Trophoblast cell (in vitro differentiated cells and primary cell): ENCODE measurements at regions not wholly inside any gene's neighbourhood (a gene's known extent, or its start where the extent isn't known, plus 50 kb on each side); places are given as distances from the start of the nearest gene placed in this dataset.
"Not testable (repeated sequence)": the region's sequence is repeated elsewhere in the genome, so short reads cannot be mapped to it uniquely, and the experiment has no call there.

Experiments
- DNase-seq, 2 donors: peaks; one replicate each; pipeline ENCODE4 v3.0.0-alpha.2; 2016
- H2AFZ ChIP-seq: 2 replicates; pipeline ENCODE4 v1.6.1; 2013; ENCODE audit warnings: low read length, moderate library complexity, mild to moderate bottlenecking; ENCODE audit not compliant: insufficient read depth, poor library complexity
- H2AK5ac ChIP-seq: 2 replicates; pipeline ENCODE4 v1.6.1; 2013; ENCODE audit warnings: mild to moderate bottlenecking, low read length
- H2BK120ac ChIP-seq: 2 replicates; pipeline ENCODE4 v1.6.1; 2013; ENCODE audit warnings: low read length, mild to moderate bottlenecking, moderate library complexity; ENCODE audit not compliant: insufficient read depth, poor library complexity
- H2BK12ac ChIP-seq: 2 replicates; pipeline ENCODE4 v1.6.1; 2013; ENCODE audit warnings: mild to moderate bottlenecking, low read length, moderate library complexity
- H2BK5ac ChIP-seq: 2 replicates; pipeline ENCODE4 v1.6.1; 2013; ENCODE audit warnings: low read length, low read depth, moderate library complexity, mild to moderate bottlenecking; ENCODE audit not compliant: poor library complexity
- H3K14ac ChIP-seq: 2 replicates; pipeline ENCODE4 v1.6.1; 2013; ENCODE audit warnings: mild to moderate bottlenecking, low read length
- H3K18ac ChIP-seq: 2 replicates; pipeline ENCODE4 v1.6.1; 2013; ENCODE audit warnings: mild to moderate bottlenecking, low read length
- H3K23ac ChIP-seq: 2 replicates; pipeline ENCODE4 v1.6.1; 2013; ENCODE audit warnings: low read length
- H3K27ac ChIP-seq: 2 replicates; pipeline ENCODE4 v1.5.1; 2013; ENCODE audit warnings: low read depth, mild to moderate bottlenecking, inconsistent platforms, low read length, moderate library complexity
- H3K27me3 ChIP-seq: 2 replicates; pipeline ENCODE4 v1.6.1; 2013; ENCODE audit warnings: inconsistent platforms, mild to moderate bottlenecking, low read length, moderate library complexity; ENCODE audit not compliant: insufficient read depth
- H3K36me3 ChIP-seq, 2 experiments: 1 replicate in 1 of 2; 2 replicates in 1 of 2; pipeline ENCODE4 v1.6.1; 2013; ENCODE audit warnings: low read length in 2 of 2, mild to moderate bottlenecking in 2 of 2, moderate library complexity in 1 of 2; ENCODE audit not compliant: insufficient read depth in 2 of 2, control insufficient read depth in 1 of 2
- H3K4ac ChIP-seq: 2 replicates; pipeline ENCODE4 v1.6.1; 2013; ENCODE audit warnings: low read depth, mild to moderate bottlenecking, low read length, moderate library complexity
- H3K4me1 ChIP-seq, 2 experiments: 1 replicate in 1 of 2; 2 replicates in 1 of 2; pipeline ENCODE4 v1.6.1; 2013; ENCODE audit warnings: low read length in 2 of 2, mild to moderate bottlenecking in 2 of 2, moderate library complexity in 1 of 2; ENCODE audit not compliant: insufficient read depth in 2 of 2, control insufficient read depth in 1 of 2
- H3K4me2 ChIP-seq: 2 replicates; pipeline ENCODE4 v1.6.1; 2013; ENCODE audit warnings: inconsistent platforms, mild to moderate bottlenecking, low read length, moderate library complexity
- H3K4me3 ChIP-seq: 2 replicates; pipeline ENCODE4 v1.5.1; 2013; ENCODE audit warnings: mild to moderate bottlenecking, low read depth, low read length, inconsistent platforms
- H3K79me1 ChIP-seq: one replicate; pipeline ENCODE4 v1.6.1; 2013; ENCODE audit warnings: low read length
- H3K79me2 ChIP-seq: 2 replicates; pipeline ENCODE4 v1.6.1; 2013; ENCODE audit warnings: low read length, mild to moderate bottlenecking; ENCODE audit not compliant: control insufficient read depth, insufficient read depth, poor library complexity
- H3K9ac ChIP-seq: 2 replicates; pipeline ENCODE4 v1.6.1; 2013; ENCODE audit warnings: mild to moderate bottlenecking, low read length
- H3K9me3 ChIP-seq: 2 replicates; pipeline ENCODE4 v1.6.1; 2013; ENCODE audit warnings: low read depth, mild to moderate bottlenecking, control low read depth, inconsistent platforms, low read length; ENCODE audit not compliant: insufficient read depth
- H4K12ac ChIP-seq: 2 replicates; pipeline ENCODE4 v1.6.1; 2013; ENCODE audit warnings: low read depth, mild to moderate bottlenecking, low read length, moderate library complexity
- H4K8ac ChIP-seq: 2 replicates; pipeline ENCODE4 v1.6.1; 2013; ENCODE audit warnings: low read depth, mild to moderate bottlenecking, low read length, moderate library complexity
- H4K91ac ChIP-seq: one replicate; pipeline ENCODE4 v1.6.1; 2013; ENCODE audit warnings: low read depth, mild to moderate bottlenecking, low read length, moderate library complexity
- WGBS: extraction: QIAGEN DNeasy Blood & Tissue Kit; methylation state at CpG from one replicate; pipeline ENCODE4 v1.1.7; 2013; ENCODE audit warnings: missing lambda C conversion rate; ENCODE audit not compliant: insufficient read length, insufficient coverage; ENCODE audit errors: extremely low coverage; 5-methylcytosine and 5-hydroxymethylcytosine counted together

DNA sequence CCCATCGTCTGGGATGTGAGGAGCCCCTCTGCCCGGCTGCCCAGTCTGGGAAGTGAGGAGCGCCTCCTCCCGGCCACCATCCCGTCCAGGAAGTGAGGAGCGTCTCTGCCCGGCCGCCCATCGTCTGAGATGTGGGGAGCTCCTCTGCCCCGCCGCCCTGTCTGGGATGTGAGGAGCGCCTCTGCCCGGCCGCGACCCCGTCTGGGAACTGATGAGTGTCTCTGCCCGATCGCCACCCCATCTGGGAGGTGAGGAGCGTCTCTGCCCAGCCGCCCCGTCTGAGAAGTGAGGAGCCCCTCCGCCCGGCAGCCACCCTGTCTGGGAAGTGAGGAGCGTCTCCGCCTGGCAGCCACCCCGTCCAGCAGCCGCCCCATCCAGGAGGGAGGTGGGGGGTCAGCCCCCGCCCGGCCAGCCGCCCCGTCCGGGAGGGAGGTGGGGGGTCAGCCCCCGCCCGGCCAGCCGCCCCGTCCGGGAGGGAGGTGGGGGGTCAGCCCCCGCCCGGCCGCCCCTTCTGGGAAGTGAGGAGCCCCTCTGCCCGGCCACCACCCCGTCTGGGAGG is 705.8 kb downstream of the DTWD2 start:
- not testable (repeated sequence) for H3K18ac ChIP-seq, H4K8ac ChIP-seq, H2AFZ ChIP-seq, H4K12ac ChIP-seq, H2BK5ac ChIP-seq, H3K4ac ChIP-seq, H2BK120ac ChIP-seq, H3K14ac ChIP-seq, DNase-seq, H3K79me2 ChIP-seq, H3K4me1 ChIP-seq, H3K23ac ChIP-seq, H3K27me3 ChIP-seq, H4K91ac ChIP-seq, H3K4me3 ChIP-seq, H3K9ac ChIP-seq, H2AK5ac ChIP-seq, H3K36me3 ChIP-seq, H2BK12ac ChIP-seq, H3K27ac ChIP-seq, H3K9me3 ChIP-seq, H3K79me1 ChIP-seq, H3K4me2 ChIP-seq
- no CpG with 5 or more reads among the region's 42 CpGs for WGBS

DNA sequence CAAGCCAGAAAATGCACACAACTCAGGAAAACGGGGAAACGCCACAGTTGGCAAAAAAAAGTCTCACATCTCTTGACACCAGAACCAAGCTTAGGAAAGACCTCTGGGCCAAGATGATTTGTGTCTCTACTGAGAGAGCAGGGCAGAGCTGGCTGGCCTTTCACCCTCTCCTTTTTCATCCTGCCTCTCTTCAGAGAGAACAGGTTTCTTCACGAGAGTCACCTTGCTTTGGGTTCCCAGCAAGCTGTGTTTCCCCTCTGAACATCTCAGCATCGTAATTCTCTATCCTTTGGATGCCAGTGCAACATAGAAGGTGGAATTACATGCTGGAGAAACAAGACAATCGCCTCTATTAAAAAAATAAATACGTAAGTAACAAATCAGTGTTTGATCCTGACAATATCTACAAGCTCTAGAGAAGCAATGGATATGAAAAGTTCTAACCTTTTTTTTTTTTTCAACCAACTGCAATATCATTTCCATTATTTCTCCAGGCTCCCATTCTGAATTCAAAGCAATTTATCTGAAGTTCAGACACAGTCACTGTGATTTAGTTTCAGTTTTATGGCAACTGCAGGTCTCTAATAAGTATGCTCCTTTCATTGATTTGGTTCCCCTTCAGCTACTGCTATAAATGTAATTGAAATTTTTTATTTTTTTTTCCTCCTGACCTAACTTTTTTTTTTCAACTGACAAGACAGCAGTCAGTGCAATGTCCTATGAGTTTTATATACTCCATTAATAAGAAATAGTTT is 708.6 kb downstream of the DTWD2 start:
- Histone ChIP-seq H4K12ac (no peak overlapping the region), H2AK5ac (no peak overlapping the region), H2BK5ac (no peak overlapping the region), H3K4me3 (no peak overlapping the region), H3K14ac (no peak overlapping the region), H2AFZ (no peak overlapping the region), H3K4me1 (no peaks in the 10 kb centered on the region), H4K8ac (no peak overlapping the region), H4K91ac (no peak overlapping the region), H3K23ac (no peak overlapping the region), H3K79me2 (no peaks in the 10 kb centered on the region), H3K4ac (no peak overlapping the region), H2BK12ac (no peak overlapping the region), H3K9me3 (peaks cover 2% of the 10 kb centered on the region), H3K4me2 (no peak overlapping the region), H3K18ac (no peak overlapping the region), H3K79me1 (no peaks in the 10 kb centered on the region), H3K27ac (no peak overlapping the region), H3K27me3 (no peaks in the 10 kb centered on the region), H3K36me3 (no peaks in the 10 kb centered on the region), H3K9ac (no peak overlapping the region), H2BK120ac (no peak overlapping the region)
- no CpG with 5 or more reads among the region's 6 CpGs for WGBS
- DNase-seq = no peak

DNA sequence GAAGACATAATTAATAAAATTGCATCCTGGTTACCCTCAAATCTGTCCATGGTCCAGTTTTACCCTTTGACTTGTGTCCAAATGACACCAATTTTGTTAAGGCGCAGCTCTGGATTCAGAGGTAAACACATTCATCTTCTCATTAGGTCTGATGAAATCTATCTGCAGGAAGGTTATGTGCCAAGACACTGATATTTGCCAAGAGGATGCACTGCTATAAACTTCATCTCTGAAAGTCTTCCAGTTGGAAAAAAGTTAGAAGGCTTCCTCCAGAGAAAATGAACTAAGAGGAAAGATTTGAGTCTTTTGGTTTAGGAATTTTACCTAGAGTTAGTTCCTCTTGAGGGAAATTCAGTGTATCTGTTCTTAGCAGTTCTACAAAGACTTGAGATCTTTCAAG is 717.8 kb downstream of the DTWD2 start:
- Histone ChIP-seq H3K4ac (no peak overlapping the region), H3K27ac (no peak overlapping the region), H2BK120ac (no peak overlapping the region), H3K9me3 (no peaks in the 10 kb centered on the region), H4K12ac (no peak overlapping the region), H2AFZ (no peak overlapping the region), H3K18ac (no peak overlapping the region), H2BK12ac (no peak overlapping the region), H3K14ac (no peak overlapping the region), H4K91ac (no peak overlapping the region), H4K8ac (no peak overlapping the region), H3K79me2 (no peaks in the 10 kb centered on the region), H3K4me1 (no peaks in the 10 kb centered on the region), H3K36me3 (no peaks in the 10 kb centered on the region), H3K9ac (no peak overlapping the region), H2AK5ac (no peak overlapping the region), H3K4me3 (no peak overlapping the region), H3K27me3 (no peaks in the 10 kb centered on the region), H3K23ac (no peak overlapping the region), H3K79me1 (no peaks in the 10 kb centered on the region), H2BK5ac (no peak overlapping the region), H3K4me2 (no peak overlapping the region)
- WGBS = no CpG with 5 or more reads among the region's 1 CpG
- DNase-seq = no peak

DNA sequence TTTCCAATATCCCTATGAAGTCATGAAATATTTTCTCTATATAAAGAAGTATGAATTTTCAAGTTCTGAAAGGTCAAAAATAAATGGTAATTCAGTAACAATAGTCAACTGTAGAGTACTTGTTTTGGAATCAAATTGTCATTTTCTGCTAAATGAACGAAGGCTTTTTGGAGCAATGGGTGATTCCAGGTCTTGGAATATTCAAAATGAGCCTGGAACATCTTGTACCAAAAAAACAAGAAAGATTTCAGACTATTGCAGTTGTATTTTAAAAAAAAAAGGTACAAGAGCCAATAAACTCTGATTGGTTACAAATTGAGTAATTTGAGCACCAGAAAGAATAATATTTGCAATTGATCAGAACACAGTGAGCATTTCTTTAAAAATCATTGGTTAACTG is 730.1 kb downstream of the DTWD2 start:
- H2BK12ac ChIP-seq = no peak overlapping the region
- H2AFZ ChIP-seq = no peak overlapping the region
- H2BK5ac ChIP-seq = no peak overlapping the region
- no peak overlapping the region for H3K18ac ChIP-seq
- H2AK5ac ChIP-seq = no peak overlapping the region
- H3K4ac ChIP-seq = no peak overlapping the region
- H3K4me2 ChIP-seq = no peak overlapping the region
- no peaks in the 10 kb centered on the region for H3K79me2 ChIP-seq
- no peak overlapping the region for H3K4me3 ChIP-seq
- no peaks in the 10 kb centered on the region for H3K27me3 ChIP-seq
- H3K79me1 ChIP-seq = no peaks in the 10 kb centered on the region
- no peak overlapping the region for H3K9ac ChIP-seq
- no CpG with 5 or more reads among the region's 1 CpG for WGBS
- no peak overlapping the region for H4K8ac ChIP-seq
- no peak overlapping the region for H3K27ac ChIP-seq
- H3K9me3 ChIP-seq = no peaks in the 10 kb centered on the region
- H3K36me3 ChIP-seq = no peaks in the 10 kb centered on the region
- no peak overlapping the region for H3K14ac ChIP-seq
- H4K12ac ChIP-seq = no peak overlapping the region
- H2BK120ac ChIP-seq = no peak overlapping the region
- no peak for DNase-seq
- H4K91ac ChIP-seq = no peak overlapping the region
- H3K4me1 ChIP-seq = no peaks in the 10 kb centered on the region
- no peak overlapping the region for H3K23ac ChIP-seq
